ENCODE measurements at regions not wholly inside any gene's neighbourhood (a gene's known extent, or its start where the extent isn't known, plus 50 kb on each side); places are given as distances from the start of the nearest gene placed in this dataset.
"Not testable (repeated sequence)": the region's sequence is repeated elsewhere in the genome, so short reads cannot be mapped to it uniquely, and the experiment has no call there.

- Histone ChIP-seq H3K9ac (ENCODE audit: low read depth, low read length) (no peak overlapping the region), H3K36me3 (ENCODE audit: insufficient read depth, low read length) (no peaks in the 10 kb centered on the region), H3K9me3 (ENCODE audit: insufficient read depth, low read depth, low read length) (no peaks in the 10 kb centered on the region), H3K27ac (ENCODE audit: low read depth, low read length) (no peak overlapping the region), H3K4me1 (ENCODE audit: insufficient read depth, low read length) (peaks cover 30% of the 10 kb centered on the region; the same call in 1 of the 2 replicates), H3K27me3 (ENCODE audit: insufficient read depth, low read length) (no peaks in the 10 kb centered on the region; the same call in 1 of the 2 replicates), H3K4me3 (ENCODE audit: low read length) (no peak overlapping the region)
- WGBS: 100% methylated on average over 1 of the region's 1 CpG
Observed at GRCh38 chr6:114940181-114940580, 597.4 kb upstream of the HS3ST5 start.

GRCh38 chr6:114939630-114940029 is 596.8 kb upstream of the HS3ST5 start:
- no peak overlapping the region for H3K27ac ChIP-seq (ENCODE audit: low read depth, low read length)
- H3K4me3 ChIP-seq (ENCODE audit: low read length): no peak overlapping the region
- no peaks in the 10 kb centered on the region for H3K36me3 ChIP-seq (ENCODE audit: insufficient read depth, low read length)
- H3K4me1 ChIP-seq (ENCODE audit: insufficient read depth, low read length): peaks cover 30% of the 10 kb centered on the region; the same call in 1 of the 2 replicates
- H3K27me3 ChIP-seq (ENCODE audit: insufficient read depth, low read length): no peaks in the 10 kb centered on the region; the same call in 1 of the 2 replicates
- H3K9ac ChIP-seq (ENCODE audit: low read depth, low read length): no peak overlapping the region
- no peaks in the 10 kb centered on the region for H3K9me3 ChIP-seq (ENCODE audit: insufficient read depth, low read depth, low read length)
- WGBS: 93% methylated on average over 2 of the region's 2 CpGs

DNA sequence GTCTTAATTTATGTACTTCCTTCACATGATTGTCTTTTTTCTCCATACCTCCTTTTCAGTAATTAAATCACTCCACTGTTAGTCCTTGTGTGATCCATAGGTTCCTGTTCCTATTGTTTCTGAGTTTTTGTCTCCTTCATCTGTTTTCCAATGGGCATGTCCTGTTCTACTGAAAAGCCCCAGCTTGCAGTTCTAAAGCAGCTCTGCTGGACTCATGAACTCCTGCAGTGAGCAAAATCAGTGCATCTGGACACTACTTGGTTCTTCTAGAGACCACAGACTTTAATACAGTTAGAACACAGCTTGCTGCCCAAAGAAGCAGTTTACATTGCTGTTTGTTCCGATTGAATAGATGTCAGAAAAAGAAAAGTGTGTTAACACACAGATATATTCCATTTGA is 593.3 kb upstream of the HS3ST5 start:
- Histone ChIP-seq H3K36me3 (ENCODE audit: insufficient read depth, low read length) (no peaks in the 10 kb centered on the region), H3K27ac (ENCODE audit: low read depth, low read length) (no peak overlapping the region), H3K4me3 (ENCODE audit: low read length) (no peak overlapping the region), H3K9me3 (ENCODE audit: insufficient read depth, low read depth, low read length) (no peaks in the 10 kb centered on the region), H3K4me1 (ENCODE audit: insufficient read depth, low read length) (peaks cover 26% of the 10 kb centered on the region; the same call in 1 of the 2 replicates), H3K27me3 (ENCODE audit: insufficient read depth, low read length) (no peaks in the 10 kb centered on the region; the same call in 1 of the 2 replicates), H3K9ac (ENCODE audit: low read depth, low read length) (no peak overlapping the region)
- WGBS: no CpG with 5 or more reads among the region's 1 CpG

DNA sequence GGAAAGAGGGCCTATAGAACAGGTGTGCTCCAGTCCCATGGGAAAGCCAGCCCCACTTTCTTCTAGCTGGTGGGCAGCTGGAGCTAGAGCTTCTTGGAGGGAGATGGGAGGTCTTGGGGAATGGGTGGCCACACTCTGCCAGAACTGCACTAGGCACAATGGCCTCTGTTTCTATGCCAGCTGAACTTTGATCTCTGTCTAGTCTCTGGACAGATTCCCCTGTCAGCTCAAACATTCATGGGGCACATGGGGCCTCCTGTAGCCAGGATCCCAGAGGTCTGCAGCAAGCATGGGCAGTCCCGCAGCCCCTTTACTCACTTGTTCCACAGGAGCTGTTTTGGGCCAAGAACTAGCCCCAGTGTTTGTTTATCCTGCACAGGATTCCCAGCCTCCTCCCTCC is 591.3 kb upstream of the HS3ST5 start:
- H3K4me1 ChIP-seq (ENCODE audit: insufficient read depth, low read length): peaks cover 10% of the 10 kb centered on the region; the same call in 1 of the 2 replicates
- H3K36me3 ChIP-seq (ENCODE audit: insufficient read depth, low read length): no peaks in the 10 kb centered on the region
- H3K4me3 ChIP-seq (ENCODE audit: low read length): no peak overlapping the region
- H3K27ac ChIP-seq (ENCODE audit: low read depth, low read length): no peak overlapping the region
- WGBS: 93% methylated on average over 1 of the region's 1 CpG
- H3K9ac ChIP-seq (ENCODE audit: low read depth, low read length): no peak overlapping the region
- no peaks in the 10 kb centered on the region for H3K27me3 ChIP-seq (ENCODE audit: insufficient read depth, low read length)
- peaks cover 10% of the 10 kb centered on the region for H3K9me3 ChIP-seq (ENCODE audit: insufficient read depth, low read depth, low read length)

DNA sequence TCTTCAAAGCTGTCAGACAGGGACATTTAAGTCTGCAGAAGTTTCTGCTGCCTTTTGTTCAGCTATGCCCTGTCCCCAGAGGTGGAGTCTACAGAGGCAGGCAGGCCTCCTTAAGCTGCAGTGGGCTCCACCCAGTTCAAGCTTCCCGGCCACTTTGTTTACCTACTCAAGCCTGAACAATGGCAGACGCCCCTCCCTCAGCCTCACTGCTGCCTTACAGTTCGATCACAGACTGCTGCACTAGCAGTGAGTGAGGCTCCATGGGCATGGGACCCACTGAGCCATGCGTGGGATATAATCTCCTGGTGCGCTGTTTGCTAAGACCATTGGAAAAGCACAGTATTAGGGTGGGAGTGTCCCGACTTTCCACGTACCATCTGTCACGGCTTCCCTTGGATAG is 585.9 kb upstream of the HS3ST5 start:
- WGBS: 82% methylated on average over 8 of the region's 8 CpGs
- H3K27me3 ChIP-seq (ENCODE audit: insufficient read depth, low read length); H3K4me1 ChIP-seq (ENCODE audit: insufficient read depth, low read length); H3K4me3 ChIP-seq (ENCODE audit: low read length); H3K9ac ChIP-seq (ENCODE audit: low read depth, low read length); H3K27ac ChIP-seq (ENCODE audit: low read depth, low read length); H3K9me3 ChIP-seq (ENCODE audit: insufficient read depth, low read depth, low read length); H3K36me3 ChIP-seq (ENCODE audit: insufficient read depth, low read length): not testable (repeated sequence)

DNA sequence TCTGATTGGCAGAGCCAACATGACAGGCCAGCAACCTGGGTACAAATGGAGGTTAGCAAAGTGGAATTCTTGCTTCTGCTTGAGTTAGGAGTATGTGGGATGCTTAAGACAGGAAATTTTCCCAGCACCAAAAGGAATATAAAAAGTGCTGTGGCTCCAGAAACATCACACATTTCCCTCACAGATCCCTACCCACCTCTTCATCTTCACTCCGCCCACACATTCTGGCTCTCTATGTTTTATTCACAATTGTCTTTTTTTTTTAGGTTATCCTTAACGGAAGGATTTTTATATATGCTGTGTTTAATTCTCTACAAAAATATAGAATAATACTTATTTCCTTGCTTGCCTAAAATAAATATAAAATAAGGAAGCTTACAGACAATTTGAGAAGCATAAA is 563.3 kb upstream of the HS3ST5 start:
- Histone ChIP-seq H3K9me3 (ENCODE audit: insufficient read depth, low read depth, low read length) (no peaks in the 10 kb centered on the region), H3K4me1 (ENCODE audit: insufficient read depth, low read length) (no peaks in the 10 kb centered on the region), H3K27me3 (ENCODE audit: insufficient read depth, low read length) (no peaks in the 10 kb centered on the region), H3K27ac (ENCODE audit: low read depth, low read length) (no peak overlapping the region), H3K4me3 (ENCODE audit: low read length) (no peak overlapping the region), H3K36me3 (ENCODE audit: insufficient read depth, low read length) (no peaks in the 10 kb centered on the region), H3K9ac (ENCODE audit: low read depth, low read length) (no peak overlapping the region)
- WGBS: 100% methylated on average over 1 of the region's 2 CpGs

GRCh38 chr6:114897536-114897935 is 554.7 kb upstream of the HS3ST5 start:
- H3K9me3 ChIP-seq (ENCODE audit: insufficient read depth, low read depth, low read length): peaks cover 12% of the 10 kb centered on the region; the same call in 1 of the 2 replicates
- no peaks in the 10 kb centered on the region for H3K36me3 ChIP-seq (ENCODE audit: insufficient read depth, low read length)
- H3K27ac ChIP-seq (ENCODE audit: low read depth, low read length): no peak overlapping the region
- no peak overlapping the region for H3K9ac ChIP-seq (ENCODE audit: low read depth, low read length)
- no peak overlapping the region for H3K4me3 ChIP-seq (ENCODE audit: low read length)
- no peaks in the 10 kb centered on the region for H3K27me3 ChIP-seq (ENCODE audit: insufficient read depth, low read length)
- H3K4me1 ChIP-seq (ENCODE audit: insufficient read depth, low read length): no peaks in the 10 kb centered on the region

GRCh38 chr6:114892211-114892610 is 549.4 kb upstream of the HS3ST5 start:
- H3K9ac ChIP-seq (ENCODE audit: low read depth, low read length): no peak overlapping the region
- H3K27ac ChIP-seq (ENCODE audit: low read depth, low read length): no peak overlapping the region
- 0 out of 2 replicates have a peak, but pooled peaks cover 4% of the 10 kb centered on the region for H3K9me3 ChIP-seq (ENCODE audit: insufficient read depth, low read depth, low read length)
- no peaks in the 10 kb centered on the region for H3K27me3 ChIP-seq (ENCODE audit: insufficient read depth, low read length)
- no peaks in the 10 kb centered on the region for H3K4me1 ChIP-seq (ENCODE audit: insufficient read depth, low read length)
- no peak overlapping the region for H3K4me3 ChIP-seq (ENCODE audit: low read length)
- no peaks in the 10 kb centered on the region for H3K36me3 ChIP-seq (ENCODE audit: insufficient read depth, low read length)

DNA sequence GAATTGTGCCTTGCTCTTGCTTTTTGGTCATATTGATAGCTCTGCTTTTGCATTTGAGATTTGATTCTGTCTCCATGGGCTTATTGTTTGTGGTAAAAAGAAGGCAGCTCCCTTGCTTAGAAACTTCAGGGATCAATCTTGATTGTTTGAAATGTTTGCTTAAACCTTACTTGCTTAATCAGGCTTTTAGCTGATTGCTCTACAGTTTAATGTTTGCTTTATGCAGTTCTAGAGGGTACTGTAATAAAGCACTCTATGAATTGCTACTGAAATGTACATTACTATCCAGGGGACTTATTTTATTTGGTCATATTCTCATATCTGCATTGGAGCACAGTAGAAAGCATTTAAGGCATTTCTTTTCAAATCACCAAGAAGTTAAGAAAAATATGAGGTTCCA is 545.4 kb upstream of the HS3ST5 start:
- H3K9ac ChIP-seq (ENCODE audit: low read depth, low read length): no peak overlapping the region
- H3K4me3 ChIP-seq (ENCODE audit: low read length): no peak overlapping the region
- H3K27me3 ChIP-seq (ENCODE audit: insufficient read depth, low read length): no peaks in the 10 kb centered on the region
- H3K4me1 ChIP-seq (ENCODE audit: insufficient read depth, low read length): no peaks in the 10 kb centered on the region
- 0 out of 2 replicates have a peak, but pooled peaks cover 4% of the 10 kb centered on the region for H3K9me3 ChIP-seq (ENCODE audit: insufficient read depth, low read depth, low read length)
- no peaks in the 10 kb centered on the region for H3K36me3 ChIP-seq (ENCODE audit: insufficient read depth, low read length)
- no peak overlapping the region for H3K27ac ChIP-seq (ENCODE audit: low read depth, low read length)

GRCh38 chr6:114886670-114887436 is 544.0 kb upstream of the HS3ST5 start:
- no peaks in the 10 kb centered on the region for H3K4me1 ChIP-seq (ENCODE audit: insufficient read depth, low read length)
- H3K4me3 ChIP-seq (ENCODE audit: low read length): no peak overlapping the region

DNA sequence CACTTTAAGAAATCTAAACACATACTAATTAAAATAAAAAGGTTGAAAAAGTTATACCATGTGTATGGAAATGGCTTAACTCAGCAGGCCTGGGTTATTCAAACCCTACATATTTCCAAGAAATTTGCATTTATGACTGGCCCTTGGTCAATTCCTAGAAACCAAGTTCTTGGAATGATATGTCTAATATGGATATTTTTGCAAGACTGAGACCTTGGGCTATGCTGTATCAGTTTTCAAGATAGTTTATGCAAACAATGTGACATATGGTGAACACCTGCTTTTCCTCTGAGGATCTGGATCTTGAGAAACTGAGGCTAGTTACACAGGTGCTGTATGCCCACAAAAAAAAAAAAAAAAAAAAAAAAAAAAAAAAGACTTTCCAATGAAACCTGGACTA is 536.9 kb upstream of the HS3ST5 start:
- Histone ChIP-seq H3K36me3 (ENCODE audit: insufficient read depth, low read length) (no peaks in the 10 kb centered on the region), H3K27me3 (ENCODE audit: insufficient read depth, low read length) (no peaks in the 10 kb centered on the region), H3K9me3 (ENCODE audit: insufficient read depth, low read depth, low read length) (no peaks in the 10 kb centered on the region), H3K4me1 (ENCODE audit: insufficient read depth, low read length) (no peaks in the 10 kb centered on the region), H3K4me3 (ENCODE audit: low read length) (no peak overlapping the region), H3K27ac (ENCODE audit: low read depth, low read length) (no peak overlapping the region), H3K9ac (ENCODE audit: low read depth, low read length) (no peak overlapping the region)

More at GRCh38 chr6:114886670-114887436, 544.0 kb upstream of the HS3ST5 start:
- Histone ChIP-seq H3K9ac (ENCODE audit: low read depth, low read length) (no peak overlapping the region), H3K27me3 (ENCODE audit: insufficient read depth, low read length) (no peaks in the 10 kb centered on the region), H3K9me3 (ENCODE audit: insufficient read depth, low read depth, low read length) (0 out of 2 replicates have a peak, but pooled peaks cover 4% of the 10 kb centered on the region), H3K27ac (ENCODE audit: low read depth, low read length) (no peak overlapping the region), H3K36me3 (ENCODE audit: insufficient read depth, low read length) (no peaks in the 10 kb centered on the region)

GRCh38 chr6:114878091-114878490 is 535.3 kb upstream of the HS3ST5 start:
- no peak overlapping the region for H3K4me3 ChIP-seq (ENCODE audit: low read length)
- no peak overlapping the region for H3K27ac ChIP-seq (ENCODE audit: low read depth, low read length)
- no peaks in the 10 kb centered on the region for H3K9me3 ChIP-seq (ENCODE audit: insufficient read depth, low read depth, low read length)
- no peaks in the 10 kb centered on the region for H3K4me1 ChIP-seq (ENCODE audit: insufficient read depth, low read length)
- WGBS: 98% methylated on average over 2 of the region's 2 CpGs
- H3K36me3 ChIP-seq (ENCODE audit: insufficient read depth, low read length): no peaks in the 10 kb centered on the region
- no peaks in the 10 kb centered on the region for H3K27me3 ChIP-seq (ENCODE audit: insufficient read depth, low read length)
- no peak overlapping the region for H3K9ac ChIP-seq (ENCODE audit: low read depth, low read length)
